ENCODE measurements at regions not wholly inside any gene's neighbourhood (a gene's known extent, or its start where the extent isn't known, plus 50 kb on each side); places are given as distances from the start of the nearest gene placed in this dataset.

DNA sequence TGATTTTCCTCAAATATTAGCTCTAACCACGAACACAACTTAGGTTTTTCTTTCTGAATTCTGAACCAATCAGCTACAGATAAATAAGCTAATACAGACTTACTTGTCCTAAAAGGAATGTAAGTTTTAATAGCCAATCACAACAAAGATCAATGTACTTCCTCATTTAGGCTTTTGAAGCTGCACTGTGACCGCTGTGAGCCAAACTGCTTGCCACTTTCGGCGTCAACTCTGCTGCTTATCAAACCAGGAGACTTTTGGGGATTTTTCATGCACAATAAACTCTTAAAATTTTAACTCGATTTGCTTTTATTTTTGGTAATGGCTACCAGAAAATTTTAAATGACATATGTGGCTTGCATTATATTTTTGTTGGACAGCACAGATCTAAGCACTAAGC is 92.5 kb downstream of the TMPRSS5 start (continued):
- no peak for TF ChIP-seq SMARCA5 (IDR thresholded peaks at IDR 0.05)

DNA sequence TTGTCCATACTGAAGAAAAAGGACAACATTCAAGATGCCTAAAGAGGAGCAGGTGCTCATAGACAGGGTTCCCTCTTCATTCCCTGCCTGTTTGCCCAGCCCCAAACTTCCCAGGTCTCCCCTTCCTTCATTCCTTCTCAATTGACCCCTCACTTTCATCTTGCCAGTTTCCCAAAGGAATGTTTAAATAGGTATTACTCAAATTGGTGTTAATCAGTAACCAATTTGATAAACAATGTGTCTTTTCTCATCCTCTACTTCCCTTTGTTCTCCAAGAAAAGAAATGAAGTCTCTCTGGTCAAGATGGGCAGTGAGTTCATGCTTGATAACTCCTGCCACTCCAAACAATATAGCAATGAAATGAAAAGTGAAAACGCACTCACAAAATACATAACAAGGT is 101.9 kb downstream of the TMPRSS5 start:
- DNase-seq (ENCODE audit: low read depth, low spot score) (no peak), FAIRE-seq (no peak), ATAC-seq (no peak)
- no peaks in the 10 kb centered on the region for H3K36me3 ChIP-seq (ENCODE audit: control insufficient read depth in 2 of 2, insufficient read depth in 2 of 2, low read length in 1 of 2)
- H3K4me1 ChIP-seq (ENCODE audit: control insufficient read depth, insufficient read depth, low read length), result no peaks in the 10 kb centered on the region
- no peak overlapping the region for H3K4me3 ChIP-seq
- ChIA-PET POLR2A (no interaction called here), CTCF (interaction anchor here (1.2 kb wide), 1 partner anchor 196 kb away, joined by 4 read pairs; no protein-coding TSS in a partner anchor), RAD21 (ENCODE audit: unreplicated experiment) (no interaction called here), SMC1A (ENCODE audit: uncharacterized antibody, unreplicated experiment) (no interaction called here)
- H3K4me2 ChIP-seq (ENCODE audit: control insufficient read depth, insufficient read depth), result no peak overlapping the region
- in situ Hi-C loops (cut with MboI), result no loop called here
- no peak overlapping the region for H3K9ac ChIP-seq (ENCODE audit: control insufficient read depth, insufficient read depth, low read length)
- no peak overlapping the region for H2AFZ ChIP-seq (ENCODE audit: control insufficient read depth, low read depth, low read length)
- no TSS peak for BruUV-seq (replicated peaks)
- 0% methylated on average over 1 of the region's 1 CpG for WGBS (ENCODE audit: insufficient coverage, insufficient replicate concordance, low lambda C conversion rate, missing lambda C conversion rate)
- H3K79me2 ChIP-seq (ENCODE audit: control insufficient read depth, insufficient read depth, low read length), result no peaks in the 10 kb centered on the region
- 0 out of 4 replicates have a peak, but pooled peaks cover 0 to 4% of the 10 kb centered on the region in 2 experiments for H3K27me3 ChIP-seq (replicated peaks in 1 of 2; ENCODE audit: control insufficient read depth in 2 of 2, insufficient read depth in 2 of 2, low read length in 1 of 2)
- H3K27ac ChIP-seq (ENCODE audit: control insufficient read depth, insufficient read depth), result no peak overlapping the region
- TF ChIP-seq SP1 (IDR thresholded peaks at IDR 0.05; ENCODE audit: low read depth, low read length) (no peak), PML (IDR thresholded peaks at IDR 0.05; ENCODE audit: low read length) (no peak), YBX1 (IDR thresholded peaks at IDR 0.05) (no peak), NR2C2 (IDR thresholded peaks at IDR 0.05; ENCODE audit: borderline replicate concordance, control insufficient read depth, insufficient read length, low read depth) (no peak), NR2F1 (conservative IDR thresholded peaks at IDR 0.05) (no peak), ZNF217 (IDR thresholded peaks at IDR 0.05) (no peak), CHD2 (IDR thresholded peaks at IDR 0.05; ENCODE audit: borderline replicate concordance, low read depth, low read length) (no peak), IRF4 (IDR thresholded peaks at IDR 0.05; ENCODE audit: low read depth, low read length) (no peak)
- H3K9me3 ChIP-seq (replicated peaks; ENCODE audit: control insufficient read depth, insufficient read depth, low read length), result no peaks in the 10 kb centered on the region; the same call in 2 of the 3 replicates
- H4K20me1 ChIP-seq (ENCODE audit: control insufficient read depth, insufficient read depth), result no peaks in the 10 kb centered on the region
- intact Hi-C loops (cut with micrococcal nuclease; ENCODE audit: unreplicated experiment), result no loop called here
